Esophagus squamous epithelium (tissue), 5 donors: ENCODE measurements at regions not wholly inside any gene's neighbourhood (a gene's known extent, or its start where the extent isn't known, plus 50 kb on each side); places are given as distances from the start of the nearest gene placed in this dataset.

Source experiments
- DNase-seq: peaks from one replicate; lab custom pipeline; 2025; lab: John Stamatoyannopoulos, UW
- H3K27ac ChIP-seq, 4 donors: fragments of 200-600 bp; sonication (generic); one replicate each; pipeline ENCODE4 v1.5.1; 2016 to 2019; ENCODE audit warnings: mild to moderate bottlenecking in 1 of 4
- H3K27me3 ChIP-seq, 4 donors: fragments of 200-600 bp; sonication (generic); 1 replicate in 3 of 4; 2 replicates in 1 of 4; pipeline versions ENCODE4 v1.5.1 to v1.6.0; 2017 to 2021; ENCODE audit warnings: antibody characterized with exemption in 1 of 4
- H3K36me3 ChIP-seq, 3 donors: fragments of 200-600 bp; sonication (generic); one replicate each; pipeline ENCODE4 v1.5.1; 2016 to 2019
- H3K4me1 ChIP-seq, 3 donors: fragments of 200-600 bp; sonication (generic); one replicate each; pipeline ENCODE4 v1.5.1; 2017 to 2019
- H3K4me3 ChIP-seq, 4 donors: fragments of 200-600 bp; sonication (generic); 1 replicate in 3 of 4; 2 replicates in 1 of 4; pipeline ENCODE4 v1.5.1; 2016 to 2019; ENCODE audit warnings: mild to moderate bottlenecking in 2 of 4, moderate library complexity in 1 of 4
- H3K9me3 ChIP-seq, 3 donors: fragments of 200-600 bp; sonication (generic); one replicate each; pipeline ENCODE4 v1.5.1; 2016 to 2019
- CTCF ChIP-seq, 6 experiments: fragments of 450-650 bp in 4 of 6; fragments of 200-600 bp in 2 of 6; sonication (generic) in 2 of 6; IDR thresholded peaks; one replicate each; pipeline ENCODE4 v1.5.1; 2016 to 2019; ENCODE audit warnings: antibody characterized with exemption in 6 of 6, mild to moderate bottlenecking in 4 of 6, moderate library complexity in 4 of 6
- POLR2A ChIP-seq, 4 donors: fragments of 450-650 bp; IDR thresholded peaks; one replicate each; pipeline ENCODE4 v1.6.1; 2017; ENCODE audit warnings: antibody characterized with exemption in 4 of 4, mild to moderate bottlenecking in 4 of 4, moderate library complexity in 3 of 4
- WGBS, 2 donors: methylation state at CpG; one replicate each; pipeline ENCODE4 v1.1.5; 2018; 5-methylcytosine and 5-hydroxymethylcytosine counted together
- intact Hi-C: fragments of 100-400 bp; cut with DNase I; formaldehyde crosslinking; loops from one replicate; pipeline ENCODE4 v1.15.0; 2022
- donor health status: DM: yes; HTN: yes; CAD: no.

- Histone ChIP-seq H3K27me3 (no peaks in the 10 kb centered on the region), H3K36me3 (no peaks in the 10 kb centered on the region), H3K4me3 (no peak overlapping the region), H3K27ac (no peak overlapping the region), H3K9me3 (no peaks in the 10 kb centered on the region), H3K4me1 (no peaks in the 10 kb centered on the region)
- TF ChIP-seq POLR2A (IDR thresholded peaks at IDR 0.05) (no peak), CTCF (IDR thresholded peaks at IDR 0.05) (no peak)
- no peak for DNase-seq
- intact Hi-C loops, result no loop called here
- WGBS, 2 donors, result 60 to 78% methylated on average over 1 of the region's 1 CpG
Observed at GRCh38 chr14:44788612-44789011, 173.1 kb downstream of the KLHL28 start.

- no peaks in the 10 kb centered on the region for H3K4me1 ChIP-seq
- no peaks in the 10 kb centered on the region for H3K9me3 ChIP-seq
- H3K27me3 ChIP-seq, result no peaks in the 10 kb centered on the region
- intact Hi-C loops, result no loop called here
- no peak for DNase-seq
- H3K27ac ChIP-seq, result no peak overlapping the region
- WGBS, 2 donors, result 55 to 69% methylated on average over 3 of the region's 3 CpGs
- H3K36me3 ChIP-seq, result no peaks in the 10 kb centered on the region
- TF ChIP-seq POLR2A (IDR thresholded peaks at IDR 0.05), result no peak
- no peak for TF ChIP-seq CTCF (IDR thresholded peaks at IDR 0.05)
- H3K4me3 ChIP-seq, result no peak overlapping the region
Observed at GRCh38 chr14:44785096-44785495, 176.7 kb downstream of the KLHL28 start.

- Histone ChIP-seq H3K4me3 (no peak overlapping the region), H3K9me3 (no peaks in the 10 kb centered on the region), H3K27ac (no peak overlapping the region), H3K4me1 (no peaks in the 10 kb centered on the region), H3K36me3 (no peaks in the 10 kb centered on the region), H3K27me3 (no peaks in the 10 kb centered on the region)
- DNase-seq, result no peak
- intact Hi-C loops, result no loop called here
- no peak for TF ChIP-seq CTCF (IDR thresholded peaks at IDR 0.05)
- no peak for TF ChIP-seq POLR2A (IDR thresholded peaks at IDR 0.05)
Observed at GRCh38 chr14:44783901-44784300, 177.8 kb downstream of the KLHL28 start.

GRCh38 chr14:44782775-44783238 is 178.9 kb downstream of the KLHL28 start:
- H3K4me1 ChIP-seq, result no peaks in the 10 kb centered on the region
- DNase-seq, result no peak
- intact Hi-C loops, result no loop called here
- TF ChIP-seq POLR2A (IDR thresholded peaks at IDR 0.05), result no peak
- H3K27me3 ChIP-seq, result no peaks in the 10 kb centered on the region
- no peak overlapping the region for H3K4me3 ChIP-seq
- H3K9me3 ChIP-seq, result no peaks in the 10 kb centered on the region
- 8 to 30% methylated on average over 1 of the region's 1 CpG for WGBS, 2 donors
- no peaks in the 10 kb centered on the region for H3K36me3 ChIP-seq
- H3K27ac ChIP-seq, result no peak overlapping the region

- Histone ChIP-seq H3K4me3 (no peak overlapping the region), H3K27ac (no peak overlapping the region), H3K36me3 (no peaks in the 10 kb centered on the region), H3K4me1 (no peaks in the 10 kb centered on the region), H3K27me3 (no peaks in the 10 kb centered on the region), H3K9me3 (no peaks in the 10 kb centered on the region)
- 30 to 32% methylated on average over 3 of the region's 3 CpGs for WGBS, 2 donors
- no peak for TF ChIP-seq POLR2A (IDR thresholded peaks at IDR 0.05)
- no peak for TF ChIP-seq CTCF (IDR thresholded peaks at IDR 0.05)
- no peak for DNase-seq
- intact Hi-C loops, result no loop called here
Observed at GRCh38 chr14:44780989-44781388, 180.8 kb downstream of the KLHL28 start.

GRCh38 chr14:44778604-44779003 is 183.1 kb downstream of the KLHL28 start:
- DNase-seq, result no peak
- 10 to 45% methylated on average over 2 of the region's 2 CpGs for WGBS, 2 donors
- Histone ChIP-seq H3K27me3 (no peaks in the 10 kb centered on the region), H3K4me3 (no peak overlapping the region), H3K27ac (no peak overlapping the region), H3K36me3 (no peaks in the 10 kb centered on the region), H3K9me3 (no peaks in the 10 kb centered on the region), H3K4me1 (no peaks in the 10 kb centered on the region)
- intact Hi-C loops, result no loop called here
- no peak for TF ChIP-seq POLR2A (IDR thresholded peaks at IDR 0.05)
- no peak for TF ChIP-seq CTCF (IDR thresholded peaks at IDR 0.05)
